Epithelial cell of esophagus (primary cell): ENCODE measurements at regions not wholly inside any gene's neighbourhood (a gene's known extent, or its start where the extent isn't known, plus 50 kb on each side); places are given as distances from the start of the nearest gene placed in this dataset.

Experiments used
- DNase-seq: peaks from one replicate; pipeline ENCODE4 v3.0.0; 2010; ENCODE audit warnings: low read depth
- H3K4me3 ChIP-seq: 2 replicates; pipeline ENCODE4 v1.5.1; 2011; ENCODE audit warnings: mild to moderate bottlenecking, low read length, control low read depth
- TF ChIP-seq, protein P1 (sequence below): IDR thresholded peaks from 2 replicates; pipeline ENCODE4 v1.5.1; 2011; ENCODE audit warnings: low read depth, mild to moderate bottlenecking, low read length, control low read depth, inconsistent platforms; ENCODE audit not compliant: insufficient read depth; ENCODE audit errors: missing control alignments

DNA sequence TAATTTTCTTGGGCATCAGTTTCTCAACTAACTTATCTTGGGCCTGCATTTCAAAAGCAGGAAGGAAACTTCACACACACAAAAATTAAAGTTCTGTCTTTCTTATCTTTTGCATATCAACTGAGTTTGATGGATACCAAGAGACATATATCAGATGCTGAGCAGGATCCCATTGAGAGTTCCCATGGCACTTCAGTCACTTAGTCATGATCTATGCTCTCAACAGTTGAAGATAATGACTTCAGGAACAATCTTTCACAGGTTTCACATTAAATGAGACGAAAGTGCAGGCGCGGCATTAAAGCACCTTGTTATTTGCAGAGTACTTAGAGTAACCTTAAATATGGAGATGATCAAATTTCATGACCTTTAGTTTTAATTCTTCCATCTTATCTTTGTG lies 2139.8 kb upstream of the CELF4 start:
- no peak overlapping the region for H3K4me3 ChIP-seq
- TF ChIP-seq, protein P1, sequence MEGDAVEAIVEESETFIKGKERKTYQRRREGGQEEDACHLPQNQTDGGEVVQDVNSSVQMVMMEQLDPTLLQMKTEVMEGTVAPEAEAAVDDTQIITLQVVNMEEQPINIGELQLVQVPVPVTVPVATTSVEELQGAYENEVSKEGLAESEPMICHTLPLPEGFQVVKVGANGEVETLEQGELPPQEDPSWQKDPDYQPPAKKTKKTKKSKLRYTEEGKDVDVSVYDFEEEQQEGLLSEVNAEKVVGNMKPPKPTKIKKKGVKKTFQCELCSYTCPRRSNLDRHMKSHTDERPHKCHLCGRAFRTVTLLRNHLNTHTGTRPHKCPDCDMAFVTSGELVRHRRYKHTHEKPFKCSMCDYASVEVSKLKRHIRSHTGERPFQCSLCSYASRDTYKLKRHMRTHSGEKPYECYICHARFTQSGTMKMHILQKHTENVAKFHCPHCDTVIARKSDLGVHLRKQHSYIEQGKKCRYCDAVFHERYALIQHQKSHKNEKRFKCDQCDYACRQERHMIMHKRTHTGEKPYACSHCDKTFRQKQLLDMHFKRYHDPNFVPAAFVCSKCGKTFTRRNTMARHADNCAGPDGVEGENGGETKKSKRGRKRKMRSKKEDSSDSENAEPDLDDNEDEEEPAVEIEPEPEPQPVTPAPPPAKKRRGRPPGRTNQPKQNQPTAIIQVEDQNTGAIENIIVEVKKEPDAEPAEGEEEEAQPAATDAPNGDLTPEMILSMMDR = no peak
- no peak for DNase-seq

- DNase-seq = peak; percentile 4
- no peak overlapping the region for H3K4me3 ChIP-seq
- TF ChIP-seq, protein P1 = no peak
Measured at GRCh38 chr18:39702888-39703287, 2137.3 kb upstream of the CELF4 start.

DNA sequence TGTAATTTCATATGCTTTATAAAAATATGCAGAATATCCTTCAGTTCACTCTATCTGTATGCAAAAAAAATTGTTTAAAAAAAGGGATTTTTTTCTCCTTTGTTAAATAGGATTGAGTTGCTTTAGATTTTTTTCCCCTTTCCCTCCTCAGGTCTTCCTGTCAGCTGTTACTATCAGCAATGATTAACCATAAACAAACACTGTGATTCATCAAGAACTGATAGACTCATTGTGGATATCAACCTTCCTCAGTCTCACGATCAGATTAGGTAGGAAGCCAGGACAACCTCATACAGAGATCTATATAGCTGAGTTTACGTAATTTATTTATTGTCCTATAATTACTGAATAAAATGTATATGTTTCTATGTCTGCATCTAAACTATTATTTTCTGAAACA lies 2136.2 kb upstream of the CELF4 start:
- TF ChIP-seq, protein P1 = no peak
- no peak overlapping the region for H3K4me3 ChIP-seq
- DNase-seq = peak; percentile 62

GRCh38 chr18:39701055-39701783 lies 2135.6 kb upstream of the CELF4 start:
- no peak overlapping the region for H3K4me3 ChIP-seq
- TF ChIP-seq, protein P1 = no peak
- peak; percentile 6 for DNase-seq

- no peak overlapping the region for H3K4me3 ChIP-seq
- DNase-seq = peak; percentile 27
- TF ChIP-seq, protein P1 = no peak
Measured at GRCh38 chr18:39699340-39699964, 2133.9 kb upstream of the CELF4 start.

GRCh38 chr18:39698436-39698835 lies 2132.8 kb upstream of the CELF4 start:
- DNase-seq = no peak
- no peak overlapping the region for H3K4me3 ChIP-seq
- TF ChIP-seq, protein P1 = no peak
